IMR-90 (cell line): ENCODE measurements at regions not wholly inside any gene's neighbourhood (a gene's known extent, or its start where the extent isn't known, plus 50 kb on each side); places are given as distances from the start of the nearest gene placed in this dataset.

Experiments used
- ATAC-seq: fragments of 200-7000 bp; cut with Tn5 transposase; 2 replicates; pipeline ENCODE4 v1.9.1; 2020; ENCODE audit warnings: low read depth, mild to moderate bottlenecking, moderate library complexity
- BruUV-seq: library from RNA; stranded (reverse); fragments of 400-500 nt; replicated peaks from 2 replicates; lab custom pipeline; 2021; lab: Mats Ljungman, UMichigan
- CTCF ChIA-PET: fragments of 300-600 bp; formaldehyde crosslinking; extraction: SDS; loops from one replicate; lab custom pipeline; 2021; ENCODE audit warnings: antibody characterized with exemption; lab: Yijun Ruan, JAX
- POLR2A ChIA-PET: fragments of 300-600 bp; sonication (Branson Sonifier 250); formaldehyde crosslinking; loops from one replicate; lab custom pipeline; 2022; ENCODE audit warnings: antibody characterized with exemption; ENCODE audit not compliant: unreplicated experiment; lab: Charles Lee
- DNase-seq: peaks from one replicate; pipeline ENCODE4 v3.0.0; 2013
- H2AFZ ChIP-seq: replicated peaks from 2 replicates; pipeline ENCODE3; 2013; ENCODE audit warnings: low read length, mild to moderate bottlenecking; ENCODE audit not compliant: poor library complexity
- H2AK5ac ChIP-seq: 2 replicates; pipeline ENCODE4 v1.6.1; 2013; ENCODE audit warnings: low read depth, low read length, inconsistent platforms
- H2AK9ac ChIP-seq: replicated peaks from 2 replicates; pipeline ENCODE3; 2013; ENCODE audit warnings: mild to moderate bottlenecking, low read depth, low read length, moderate library complexity; ENCODE audit not compliant: poor library complexity
- H2BK120ac ChIP-seq: 2 replicates; pipeline ENCODE4 v1.6.1; 2013; ENCODE audit warnings: low read depth, low read length, inconsistent platforms
- H2BK15ac ChIP-seq: 3 replicates; pipeline ENCODE4 v1.6.1; 2013; ENCODE audit warnings: low read depth, low read length, inconsistent platforms
- H2BK20ac ChIP-seq: 2 replicates; pipeline ENCODE4 v1.6.1; 2013; ENCODE audit warnings: low read depth, mild to moderate bottlenecking, inconsistent platforms, low read length, moderate library complexity
- H2BK5ac ChIP-seq: 2 replicates; pipeline ENCODE4 v1.6.1; 2013; ENCODE audit warnings: mild to moderate bottlenecking, low read depth, low read length, inconsistent platforms; ENCODE audit not compliant: poor library complexity, severe bottlenecking
- H3K14ac ChIP-seq: replicated peaks from 2 replicates; pipeline ENCODE4 v1.6.1; 2013; ENCODE audit warnings: low read depth, low read length, inconsistent platforms
- H3K18ac ChIP-seq: 2 replicates; pipeline ENCODE4 v1.6.1; 2013; ENCODE audit warnings: low read depth, low read length, control low read depth
- H3K23ac ChIP-seq: 2 replicates; pipeline ENCODE4 v1.6.1; 2013; ENCODE audit warnings: low read depth, low read length, inconsistent platforms
- H3K27ac ChIP-seq: 2 replicates; pipeline ENCODE4 v1.5.1; 2013; ENCODE audit warnings: mild to moderate bottlenecking, control low read depth, low read length; ENCODE audit not compliant: insufficient read depth
- H3K27me3 ChIP-seq: 2 replicates; pipeline ENCODE4 v1.6.1; 2013; ENCODE audit warnings: low read length; ENCODE audit not compliant: control insufficient read depth, insufficient read depth
- H3K36me3 ChIP-seq: 2 replicates; pipeline ENCODE4 v1.6.1; 2013; ENCODE audit warnings: low read length, mixed read lengths; ENCODE audit not compliant: control insufficient read depth, insufficient read depth
- H3K4ac ChIP-seq: 2 replicates; pipeline ENCODE4 v1.6.1; 2013; ENCODE audit warnings: low read depth, low read length, inconsistent platforms
- H3K4me1 ChIP-seq: 2 replicates; pipeline ENCODE4 v1.6.1; 2013; ENCODE audit warnings: low read length, mixed read lengths; ENCODE audit not compliant: control insufficient read depth, insufficient read depth
- H3K4me2 ChIP-seq: 2 replicates; pipeline ENCODE4 v1.6.1; 2013; ENCODE audit warnings: low read depth, mild to moderate bottlenecking, control low read depth, low read length, moderate library complexity
- H3K4me3 ChIP-seq: 2 replicates; pipeline ENCODE4 v1.5.1; 2013; ENCODE audit warnings: low read depth, mild to moderate bottlenecking, control low read depth, low read length, moderate library complexity; ENCODE audit not compliant: insufficient read depth
- H3K56ac ChIP-seq: 2 replicates; pipeline ENCODE4 v1.6.1; 2013; ENCODE audit warnings: low read length, inconsistent platforms; ENCODE audit not compliant: insufficient read depth; ENCODE audit errors: extremely low read depth
- H3K79me1 ChIP-seq, 2 experiments: 2 replicates each; pipeline ENCODE4 v1.6.1; 2013; ENCODE audit warnings: low read length in 2 of 2, inconsistent platforms in 1 of 2, low read depth in 1 of 2
- H3K9ac ChIP-seq: 2 replicates; pipeline ENCODE4 v1.6.1; 2013; ENCODE audit warnings: low read depth, low read length, control low read depth
- H3K9me1 ChIP-seq: 2 replicates; pipeline ENCODE4 v1.6.1; 2013; ENCODE audit warnings: low read length, inconsistent platforms; ENCODE audit not compliant: insufficient read depth
- H3K9me3 ChIP-seq: 2 replicates; pipeline ENCODE4 v1.6.1; 2013; ENCODE audit warnings: low read length; ENCODE audit not compliant: control insufficient read depth, insufficient read depth
- H4K20me1 ChIP-seq: 2 replicates; pipeline ENCODE4 v1.6.1; 2013; ENCODE audit warnings: low read length, inconsistent platforms; ENCODE audit not compliant: insufficient read depth
- H4K5ac ChIP-seq: 2 replicates; pipeline ENCODE4 v1.6.1; 2013; ENCODE audit warnings: mild to moderate bottlenecking, low read depth, low read length, control low read depth
- H4K8ac ChIP-seq, 2 experiments: 2 replicates each; pipeline ENCODE4 v1.6.1; 2013; ENCODE audit warnings: low read depth in 2 of 2, low read length in 2 of 2, control low read depth in 1 of 2, inconsistent platforms in 1 of 2
- H4K91ac ChIP-seq: 2 replicates; pipeline ENCODE4 v1.6.1; 2013; ENCODE audit warnings: low read depth, low read length, inconsistent platforms; ENCODE audit not compliant: insufficient read depth
- CEBPB ChIP-seq: IDR thresholded peaks from 2 replicates; pipeline ENCODE4 v1.6.1; 2012; ENCODE audit warnings: low read depth, low read length, improper control_type of control experiment
- CHD1 ChIP-seq: IDR thresholded peaks from 2 replicates; pipeline ENCODE4 v1.6.1; 2012; ENCODE audit warnings: low read depth, low read length, improper control_type of control experiment
- FOS ChIP-seq: fragments of 150-350 bp; IDR thresholded peaks from 2 replicates; pipeline ENCODE4 v1.6.1; 2016; ENCODE audit warnings: low read depth, low read length
- MAFK ChIP-seq: IDR thresholded peaks from 2 replicates; pipeline ENCODE4 v1.6.1; 2012; ENCODE audit warnings: low read depth, low read length, improper control_type of control experiment
- MAZ ChIP-seq: IDR thresholded peaks from 2 replicates; pipeline ENCODE4 v1.6.1; 2012; ENCODE audit warnings: low read depth, mild to moderate bottlenecking, low read length, improper control_type of control experiment, moderate library complexity, borderline replicate concordance
- MXI1 ChIP-seq: IDR thresholded peaks from 2 replicates; pipeline ENCODE4 v1.6.1; 2012; ENCODE audit warnings: low read depth, mild to moderate bottlenecking, low read length, moderate library complexity, borderline replicate concordance
- NFE2L2 ChIP-seq: fragments of 150-350 bp; IDR thresholded peaks from 2 replicates; pipeline ENCODE4 v1.6.1; 2016; ENCODE audit warnings: low read depth, mild to moderate bottlenecking, low read length
- POLR2A ChIP-seq: IDR thresholded peaks from 2 replicates; pipeline ENCODE4 v1.6.1; 2012; ENCODE audit warnings: mild to moderate bottlenecking, low read depth, low read length
- RAD21 ChIP-seq: IDR thresholded peaks from 2 replicates; pipeline ENCODE4 v1.6.1; 2012; ENCODE audit warnings: low read length, improper control_type of control experiment
- RCOR1 ChIP-seq: IDR thresholded peaks from 2 replicates; pipeline ENCODE4 v1.6.1; 2012; ENCODE audit warnings: mild to moderate bottlenecking, low read length, improper control_type of control experiment; ENCODE audit not compliant: insufficient replicate concordance
- RFX5 ChIP-seq: IDR thresholded peaks from 2 replicates; pipeline ENCODE4 v1.8.0; 2012; ENCODE audit warnings: low read depth, mild to moderate bottlenecking, low read length, moderate library complexity
- WGBS, 2 experiments: methylation state at CpG; one replicate each; pipeline versions ENCODE4 v1.1.5 to v1.1.7; 2013; ENCODE audit warnings: missing lambda C conversion rate in 2 of 2; ENCODE audit not compliant: insufficient read length in 1 of 2; ENCODE audit errors: extremely low coverage in 2 of 2; 5-methylcytosine and 5-hydroxymethylcytosine counted together
- dilution Hi-C: fragments of 300-500 bp; cut with HindIII; formaldehyde crosslinking; loops from one replicate; pipeline ENCODE4 v1.14.3; 2018; ENCODE audit warnings: low sequenced_read_pairs; ENCODE audit not compliant: unreplicated experiment
- in situ Hi-C: fragments of 300-500 bp; cut with MboI; formaldehyde crosslinking; loops from 3 replicates; pipeline ENCODE4 v1.14.3; 2019; ENCODE audit warnings: low sequenced_read_pairs, inconsistent platforms, mixed read lengths
- intact Hi-C: fragments of 100-400 bp; cut with micrococcal nuclease; formaldehyde crosslinking; loops from 2 replicates; pipeline ENCODE4 v1.10.0; 2022
- TF ChIP-seq, protein P1 (sequence below): fragments of 150-350 bp; IDR thresholded peaks from 2 replicates; pipeline ENCODE4 v1.6.1; 2016; ENCODE audit warnings: low read depth, mild to moderate bottlenecking, low read length, moderate library complexity, borderline replicate concordance
- TF ChIP-seq, protein P2 (sequence below): conservative IDR thresholded peaks from 2 replicates; pipeline ENCODE4 v1.5.1; 2012; ENCODE audit warnings: mild to moderate bottlenecking, low read depth, low read length, improper control_type of control experiment
- TF ChIP-seq, protein P3 (sequence below): fragments of 150-350 bp; IDR thresholded peaks from 2 replicates; pipeline ENCODE4 v1.6.1; 2017; ENCODE audit warnings: mild to moderate bottlenecking, antibody characterized with exemption, low read length, low read depth

DNA sequence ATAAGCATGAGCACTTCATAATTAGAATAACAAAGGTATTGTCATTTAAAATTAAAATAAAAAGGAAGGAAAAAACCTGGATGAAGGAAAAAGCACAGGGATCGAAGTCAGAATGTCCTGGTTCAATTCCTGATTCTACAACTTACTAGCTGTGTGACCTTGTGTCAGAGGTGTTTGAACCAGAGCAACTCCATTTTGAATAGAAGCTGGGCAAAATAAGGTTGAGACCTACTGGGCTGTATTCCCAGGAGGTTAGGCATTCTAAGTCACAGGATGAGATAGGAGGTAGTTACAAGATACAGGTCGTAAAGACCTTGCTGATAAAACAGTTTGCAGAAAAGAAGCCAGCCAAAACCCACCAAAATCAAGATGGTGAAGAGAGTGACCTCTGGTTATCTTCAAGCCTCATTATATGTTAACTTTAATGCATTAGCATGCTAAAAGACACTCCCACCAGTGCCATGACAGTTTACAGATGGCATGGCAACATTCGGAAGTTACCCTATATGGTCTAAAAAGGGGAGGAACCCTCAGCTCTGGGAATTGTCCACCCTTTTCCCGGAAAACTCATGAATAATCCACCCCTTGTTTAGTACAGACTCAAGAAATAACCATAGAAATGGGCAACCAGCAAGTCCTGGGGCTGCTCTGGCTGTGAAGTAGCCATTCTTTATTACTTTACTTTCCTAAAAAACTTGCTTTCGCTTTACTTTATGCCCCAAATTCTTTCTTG is 412.7 kb downstream of the PIK3R1 start:
- WGBS, 2 experiments: 100% methylated on average over 1 of the region's 5 CpGs; no CpG with 5 or more reads in 1 of the 2 experiments
- dilution Hi-C loops (no loop called here), in situ Hi-C loops (no loop called here), intact Hi-C loops (no loop called here)
- ATAC-seq: no peak
- Histone ChIP-seq H2BK20ac (no peak overlapping the region), H4K5ac (no peak overlapping the region), H3K14ac (no peak overlapping the region), H2AK5ac (no peak overlapping the region), H2BK5ac (no peak overlapping the region), H3K4ac (no peak overlapping the region), H3K4me2 (no peak overlapping the region), H4K91ac (no peak overlapping the region), H3K9ac (no peak overlapping the region), H3K56ac (no peak overlapping the region), H4K8ac (no peak overlapping the region), H3K18ac (no peak overlapping the region), H2BK120ac (no peak overlapping the region), H2BK15ac (no peak overlapping the region), H2AFZ (no peak overlapping the region), H3K27me3 (peaks cover 1% of the 10 kb centered on the region; the same call in 1 of the 2 replicates), H3K23ac (no peak overlapping the region), H3K4me1 (no peaks in the 10 kb centered on the region), H3K79me1 (no peaks in the 10 kb centered on the region), H3K9me3 (no peaks in the 10 kb centered on the region), H4K20me1 (no peaks in the 10 kb centered on the region), H3K36me3 (no peaks in the 10 kb centered on the region), H3K27ac (no peak overlapping the region), H2AK9ac (no peak overlapping the region), H3K9me1 (no peaks in the 10 kb centered on the region), H3K4me3 (no peak overlapping the region)
- TF ChIP-seq FOS (no peak), RAD21 (no peak), MAFK (no peak), MAZ (no peak), POLR2A (no peak), RFX5 (no peak), CEBPB (no peak), NFE2L2 (no peak), RCOR1 (no peak), CHD1 (no peak), MXI1 (no peak)
- TF ChIP-seq, protein P1, sequence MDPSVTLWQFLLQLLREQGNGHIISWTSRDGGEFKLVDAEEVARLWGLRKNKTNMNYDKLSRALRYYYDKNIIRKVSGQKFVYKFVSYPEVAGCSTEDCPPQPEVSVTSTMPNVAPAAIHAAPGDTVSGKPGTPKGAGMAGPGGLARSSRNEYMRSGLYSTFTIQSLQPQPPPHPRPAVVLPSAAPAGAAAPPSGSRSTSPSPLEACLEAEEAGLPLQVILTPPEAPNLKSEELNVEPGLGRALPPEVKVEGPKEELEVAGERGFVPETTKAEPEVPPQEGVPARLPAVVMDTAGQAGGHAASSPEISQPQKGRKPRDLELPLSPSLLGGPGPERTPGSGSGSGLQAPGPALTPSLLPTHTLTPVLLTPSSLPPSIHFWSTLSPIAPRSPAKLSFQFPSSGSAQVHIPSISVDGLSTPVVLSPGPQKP: no peak
- TF ChIP-seq, protein P2, sequence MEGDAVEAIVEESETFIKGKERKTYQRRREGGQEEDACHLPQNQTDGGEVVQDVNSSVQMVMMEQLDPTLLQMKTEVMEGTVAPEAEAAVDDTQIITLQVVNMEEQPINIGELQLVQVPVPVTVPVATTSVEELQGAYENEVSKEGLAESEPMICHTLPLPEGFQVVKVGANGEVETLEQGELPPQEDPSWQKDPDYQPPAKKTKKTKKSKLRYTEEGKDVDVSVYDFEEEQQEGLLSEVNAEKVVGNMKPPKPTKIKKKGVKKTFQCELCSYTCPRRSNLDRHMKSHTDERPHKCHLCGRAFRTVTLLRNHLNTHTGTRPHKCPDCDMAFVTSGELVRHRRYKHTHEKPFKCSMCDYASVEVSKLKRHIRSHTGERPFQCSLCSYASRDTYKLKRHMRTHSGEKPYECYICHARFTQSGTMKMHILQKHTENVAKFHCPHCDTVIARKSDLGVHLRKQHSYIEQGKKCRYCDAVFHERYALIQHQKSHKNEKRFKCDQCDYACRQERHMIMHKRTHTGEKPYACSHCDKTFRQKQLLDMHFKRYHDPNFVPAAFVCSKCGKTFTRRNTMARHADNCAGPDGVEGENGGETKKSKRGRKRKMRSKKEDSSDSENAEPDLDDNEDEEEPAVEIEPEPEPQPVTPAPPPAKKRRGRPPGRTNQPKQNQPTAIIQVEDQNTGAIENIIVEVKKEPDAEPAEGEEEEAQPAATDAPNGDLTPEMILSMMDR: no peak
- TF ChIP-seq, protein P3, sequence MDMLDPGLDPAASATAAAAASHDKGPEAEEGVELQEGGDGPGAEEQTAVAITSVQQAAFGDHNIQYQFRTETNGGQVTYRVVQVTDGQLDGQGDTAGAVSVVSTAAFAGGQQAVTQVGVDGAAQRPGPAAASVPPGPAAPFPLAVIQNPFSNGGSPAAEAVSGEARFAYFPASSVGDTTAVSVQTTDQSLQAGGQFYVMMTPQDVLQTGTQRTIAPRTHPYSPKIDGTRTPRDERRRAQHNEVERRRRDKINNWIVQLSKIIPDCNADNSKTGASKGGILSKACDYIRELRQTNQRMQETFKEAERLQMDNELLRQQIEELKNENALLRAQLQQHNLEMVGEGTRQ: no peak
- BruUV-seq: no TSS peak
- CTCF ChIA-PET: interaction anchor here (0.6 kb wide), 1 partner anchor 355 kb away, joined by 3 read pairs; no protein-coding TSS in a partner anchor
- DNase-seq: no peak
- POLR2A ChIA-PET: no interaction called here
